HepG2 (cell line): ENCODE measurements at regions not wholly inside any gene's neighbourhood (a gene's known extent, or its start where the extent isn't known, plus 50 kb on each side); places are given as distances from the start of the nearest gene placed in this dataset.
A peak's percentile ranks its signal among the peaks of the same experiment; 100 is the strongest.

Experiments used
- ATAC-seq: fragments of 200-7000 bp; cut with Tn5 transposase; 3 replicates; pipeline ENCODE4 v1.9.1; 2020; ENCODE audit warnings: mild to moderate bottlenecking, moderate library complexity
- BruUV-seq: library from RNA; stranded (reverse); fragments of 400-500 nt; replicated peaks from 2 replicates; lab custom pipeline; 2021; lab: Mats Ljungman, UMichigan
- CTCF ChIA-PET: fragments of 300-600 bp; formaldehyde crosslinking; extraction: SDS; loops from one replicate; lab custom pipeline; 2021; ENCODE audit warnings: low total read pairs, inconsistent platforms, low intra/inter-chr PET ratio; lab: Yijun Ruan, JAX
- POLR2A ChIA-PET: fragments of 350-600 bp; sonication (Branson Sonifier 250); formaldehyde crosslinking; loops from one replicate; lab custom pipeline; 2020; ENCODE audit warnings: antibody characterized with exemption, inconsistent platforms; lab: Yijun Ruan, JAX
- DNase-seq: peaks from one replicate; pipeline ENCODE4 v3.0.0-alpha.2; 2015; ENCODE audit warnings: low spot score
- FAIRE-seq: peaks from 3 replicates; lab custom pipeline; 2011; peaks lifted over from hg19 to GRCh38; lab: Jason Lieb, UNC
- H2AFZ ChIP-seq: one replicate; pipeline ENCODE4 v1.6.1; 2011; ENCODE audit warnings: low read length, inconsistent platforms
- H3K27ac ChIP-seq: fragments of 300-600 bp; 3 replicates; pipeline ENCODE4 v1.8.0; 2011; ENCODE audit warnings: mixed run types, mild to moderate bottlenecking, mixed read lengths, low read length, inconsistent platforms; ENCODE audit not compliant: insufficient read depth; ENCODE audit errors: extremely low read length
- H3K27me3 ChIP-seq, 2 experiments: fragments of 200-600 bp in 1 of 2; 2 replicates in 1 of 2; 3 replicates in 1 of 2; pipeline versions ENCODE4 v1.6.0 to v1.8.0; 2011; ENCODE audit warnings: low read length in 2 of 2, mild to moderate bottlenecking in 2 of 2, moderate library complexity in 2 of 2, inconsistent platforms in 1 of 2; ENCODE audit not compliant: insufficient read depth in 2 of 2, control insufficient read depth in 1 of 2
- H3K36me3 ChIP-seq, 2 experiments: fragments of 200-600 bp in 1 of 2; replicated peaks in 1 of 2; 2 replicates in 1 of 2; 3 replicates in 1 of 2; pipeline versions ENCODE4 v1.5.1 to v1.8.0; 2011; ENCODE audit warnings: low read length in 2 of 2, inconsistent platforms in 1 of 2; ENCODE audit not compliant: insufficient read depth in 2 of 2, control insufficient read depth in 1 of 2
- H3K4me1 ChIP-seq: 2 replicates; pipeline ENCODE4 v1.5.1; 2012; ENCODE audit warnings: low read length, inconsistent platforms; ENCODE audit not compliant: insufficient read depth
- H3K4me2 ChIP-seq: 2 replicates; pipeline ENCODE4 v1.6.0; 2011; ENCODE audit warnings: low read depth, low read length, inconsistent platforms
- H3K4me3 ChIP-seq, 3 experiments: fragments of 200-600 bp in 1 of 3; sonication (generic), shearing (Covaris generic) in 1 of 3; replicated peaks in 1 of 3; 2 replicates each; pipeline ENCODE4 v1.5.1; 2011 to 2016; ENCODE audit warnings: low read length in 3 of 3, inconsistent platforms in 2 of 3, low read depth in 2 of 3, mild to moderate bottlenecking in 2 of 3, control low read depth in 1 of 3, mixed read lengths in 1 of 3; ENCODE audit not compliant: insufficient read depth in 1 of 3
- H3K79me2 ChIP-seq: one replicate; pipeline ENCODE4 v1.6.1; 2011; ENCODE audit warnings: low read length, inconsistent platforms; ENCODE audit not compliant: insufficient read depth
- H3K9ac ChIP-seq: 2 replicates; pipeline ENCODE4 v1.6.0; 2011; ENCODE audit warnings: mild to moderate bottlenecking, low read depth, low read length, inconsistent platforms; ENCODE audit not compliant: insufficient read depth
- H3K9me3 ChIP-seq: 2 replicates; pipeline ENCODE4 v1.5.1; 2012; ENCODE audit warnings: mild to moderate bottlenecking, low read length
- H4K20me1 ChIP-seq: 2 replicates; pipeline ENCODE4 v1.6.0; 2011; ENCODE audit warnings: inconsistent platforms, mild to moderate bottlenecking, low read length, moderate library complexity; ENCODE audit not compliant: insufficient read depth
- CCAR2 ChIP-seq: fragments of 200-400 bp; formaldehyde crosslinking; optimal IDR thresholded peaks from 2 replicates; pipeline ENCODE3; 2018; ENCODE audit warnings: low read depth, mild to moderate bottlenecking, low read length, moderate library complexity
- HNRNPUL1 ChIP-seq: fragments of 200-400 bp; formaldehyde crosslinking; IDR thresholded peaks from 2 replicates; pipeline ENCODE4 v1.6.1; 2017; ENCODE audit warnings: low read depth, mild to moderate bottlenecking, low read length, moderate library complexity
- MATR3 ChIP-seq: sonication (generic); formaldehyde crosslinking; IDR thresholded peaks from 2 replicates; pipeline ENCODE4 v1.4.0; 2020; ENCODE audit warnings: missing genetic modification reagents
- SP4 ChIP-seq: sonication (generic); formaldehyde crosslinking; IDR thresholded peaks from 2 replicates; pipeline ENCODE4 v1.8.1; 2023; ENCODE audit warnings: mild to moderate bottlenecking, missing genetic modification reagents
- TMF1 ChIP-seq: sonication (generic); formaldehyde crosslinking; IDR thresholded peaks from 2 replicates; pipeline ENCODE4 v1.8.1; 2022; ENCODE audit warnings: low read depth, missing genetic modification reagents
- ZMYM4 ChIP-seq: sonication (generic); formaldehyde crosslinking; IDR thresholded peaks from 2 replicates; pipeline ENCODE4 v1.8.1; 2023; ENCODE audit warnings: mild to moderate bottlenecking, missing genetic modification reagents
- ZNF230 ChIP-seq: sonication (generic); formaldehyde crosslinking; IDR thresholded peaks from 2 replicates; pipeline ENCODE4 v1.4.0; 2020; ENCODE audit warnings: mild to moderate bottlenecking, missing genetic modification reagents
- ZNF234 ChIP-seq: sonication (generic); formaldehyde crosslinking; conservative IDR thresholded peaks from 2 replicates; pipeline ENCODE4 v1.5.1; 2020; ENCODE audit warnings: mild to moderate bottlenecking, missing genetic modification reagents
- ZNF343 ChIP-seq: sonication (generic); formaldehyde crosslinking; IDR thresholded peaks from 2 replicates; pipeline ENCODE4 v1.4.0; 2020; ENCODE audit warnings: mild to moderate bottlenecking, missing genetic modification reagents
- ZNF430 ChIP-seq: sonication (generic); formaldehyde crosslinking; IDR thresholded peaks from 2 replicates; pipeline ENCODE4 v1.9.0; 2021; ENCODE audit warnings: mild to moderate bottlenecking, missing genetic modification reagents
- ZNF530 ChIP-seq: sonication (generic); formaldehyde crosslinking; IDR thresholded peaks from 2 replicates; pipeline ENCODE4 v1.5.0; 2020; ENCODE audit warnings: low read depth, mild to moderate bottlenecking, missing genetic modification reagents
- ZNF577 ChIP-seq: sonication (generic); formaldehyde crosslinking; IDR thresholded peaks from 2 replicates; pipeline ENCODE4 v1.4.0; 2020; ENCODE audit warnings: mild to moderate bottlenecking, low read depth, missing genetic modification reagents, borderline replicate concordance
- ZNF713 ChIP-seq: sonication (generic); formaldehyde crosslinking; IDR thresholded peaks from 2 replicates; pipeline ENCODE4 v1.4.0; 2020; ENCODE audit warnings: mild to moderate bottlenecking, missing genetic modification reagents
- ZSCAN29 ChIP-seq: sonication (generic); formaldehyde crosslinking; conservative IDR thresholded peaks from 2 replicates; pipeline ENCODE4 v1.4.0; 2020; ENCODE audit warnings: mild to moderate bottlenecking, missing genetic modification reagents
- WGBS: methylation state at CpG from one replicate; pipeline ENCODE4 v1.1.6; 2017; ENCODE audit warnings: low lambda C conversion rate; 5-methylcytosine and 5-hydroxymethylcytosine counted together
- in situ Hi-C: cut with HindIII; loops from 2 replicates; pipeline ENCODE4 v1.10.0; 2017; ENCODE audit warnings: low pct_unique_long_range_greater_than_20kb; ENCODE audit not compliant: extremely low pct_ligation_motif_present
- intact Hi-C: fragments of 100-400 bp; cut with micrococcal nuclease; formaldehyde crosslinking; loops from one replicate; pipeline ENCODE4 v1.10.0; 2022; ENCODE audit not compliant: unreplicated experiment
- TF ChIP-seq, protein P1 (sequence below): sonication (generic); formaldehyde crosslinking; IDR thresholded peaks from 2 replicates; pipeline ENCODE4 v1.8.0; 2023; ENCODE audit warnings: mild to moderate bottlenecking, missing genetic modification reagents
- TF ChIP-seq, protein P2 (sequence below): sonication (generic); IDR thresholded peaks from 2 replicates; pipeline ENCODE4 v1.6.1; 2016; ENCODE audit warnings: low read depth, borderline replicate concordance
- TF ChIP-seq, protein P3 (sequence below): IDR thresholded peaks from 2 replicates; pipeline ENCODE4 v1.6.1; 2016; ENCODE audit warnings: missing compliant biosample characterization, missing genetic modification reagents, borderline replicate concordance
- TF ChIP-seq, protein P4 (sequence below): sonication (generic); formaldehyde crosslinking; IDR thresholded peaks from 2 replicates; pipeline ENCODE4 v1.4.0; 2020; ENCODE audit warnings: mild to moderate bottlenecking, missing genetic modification reagents, borderline replicate concordance
- TF ChIP-seq, protein P5 (sequence below): sonication (generic); formaldehyde crosslinking; conservative IDR thresholded peaks from 2 replicates; pipeline ENCODE4 v1.5.0; 2020; ENCODE audit warnings: missing genetic modification reagents

DNA sequence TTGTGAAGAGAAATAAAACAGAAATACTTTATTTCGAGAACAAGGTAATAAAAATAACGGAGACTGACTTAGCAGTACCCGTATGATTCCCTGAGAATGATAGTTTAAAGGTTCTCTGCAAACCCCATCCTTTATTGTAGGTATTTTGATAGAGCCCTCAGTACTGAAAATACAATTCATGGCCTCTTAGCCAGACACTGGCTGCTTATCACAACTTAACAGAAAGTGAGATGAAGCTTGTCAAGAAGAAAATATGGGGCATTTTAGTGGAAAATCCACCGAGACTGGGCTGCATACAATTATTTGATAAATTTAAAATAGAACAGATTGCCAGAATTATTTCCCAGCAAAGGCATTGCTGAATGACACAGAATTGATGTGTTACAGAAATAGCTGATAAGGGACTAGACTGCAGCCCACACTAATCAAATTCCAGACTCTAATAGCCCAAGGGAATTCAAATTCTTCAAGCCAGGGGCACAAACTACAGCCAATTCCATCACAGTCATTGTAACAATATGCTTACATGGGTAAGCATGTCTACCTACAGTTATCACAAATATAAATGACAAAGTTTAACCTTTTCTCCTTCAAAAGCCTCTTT, 521.9 kb downstream of the PLOD2 start:
- FAIRE-seq (no peak), DNase-seq (no peak), ATAC-seq (0 out of 3 replicates have a peak, but pooled peaks have one; percentile 24)
- intact Hi-C loops (no loop called here), in situ Hi-C loops (no loop called here)
- 23% methylated on average over 4 of the region's 4 CpGs for WGBS
- POLR2A ChIA-PET: no interaction called here
- TF ChIP-seq CCAR2 (no peak), MATR3 (CRISPR knock-in tag) (no peak), ZMYM4 (CRISPR knock-in tag) (no peak), ZSCAN29 (no peak), SP4 (CRISPR knock-in tag) (no peak), ZNF234 (CRISPR knock-in tag) (no peak), ZNF230 (no peak), TMF1 (CRISPR knock-in tag) (no peak), ZNF713 (CRISPR knock-in tag) (no peak), HNRNPUL1 (no peak), ZNF430 (no peak), ZNF530 (CRISPR knock-in tag) (no peak), ZNF577 (CRISPR knock-in tag) (no peak), ZNF343 (no peak)
- TF ChIP-seq, protein P1, sequence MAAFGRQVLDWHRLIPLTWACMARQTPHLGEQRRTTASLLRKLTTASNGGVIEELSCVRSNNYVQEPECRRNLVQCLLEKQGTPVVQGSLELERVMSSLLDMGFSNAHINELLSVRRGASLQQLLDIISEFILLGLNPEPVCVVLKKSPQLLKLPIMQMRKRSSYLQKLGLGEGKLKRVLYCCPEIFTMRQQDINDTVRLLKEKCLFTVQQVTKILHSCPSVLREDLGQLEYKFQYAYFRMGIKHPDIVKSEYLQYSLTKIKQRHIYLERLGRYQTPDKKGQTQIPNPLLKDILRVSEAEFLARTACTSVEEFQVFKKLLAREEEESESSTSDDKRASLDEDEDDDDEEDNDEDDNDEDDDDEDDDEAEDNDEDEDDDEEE (CRISPR knock-in tag): no peak
- TF ChIP-seq, protein P2, sequence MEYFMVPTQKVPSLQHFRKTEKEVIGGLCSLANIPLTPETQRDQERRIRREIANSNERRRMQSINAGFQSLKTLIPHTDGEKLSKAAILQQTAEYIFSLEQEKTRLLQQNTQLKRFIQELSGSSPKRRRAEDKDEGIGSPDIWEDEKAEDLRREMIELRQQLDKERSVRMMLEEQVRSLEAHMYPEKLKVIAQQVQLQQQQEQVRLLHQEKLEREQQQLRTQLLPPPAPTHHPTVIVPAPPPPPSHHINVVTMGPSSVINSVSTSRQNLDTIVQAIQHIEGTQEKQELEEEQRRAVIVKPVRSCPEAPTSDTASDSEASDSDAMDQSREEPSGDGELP: no peak
- TF ChIP-seq, protein P3, sequence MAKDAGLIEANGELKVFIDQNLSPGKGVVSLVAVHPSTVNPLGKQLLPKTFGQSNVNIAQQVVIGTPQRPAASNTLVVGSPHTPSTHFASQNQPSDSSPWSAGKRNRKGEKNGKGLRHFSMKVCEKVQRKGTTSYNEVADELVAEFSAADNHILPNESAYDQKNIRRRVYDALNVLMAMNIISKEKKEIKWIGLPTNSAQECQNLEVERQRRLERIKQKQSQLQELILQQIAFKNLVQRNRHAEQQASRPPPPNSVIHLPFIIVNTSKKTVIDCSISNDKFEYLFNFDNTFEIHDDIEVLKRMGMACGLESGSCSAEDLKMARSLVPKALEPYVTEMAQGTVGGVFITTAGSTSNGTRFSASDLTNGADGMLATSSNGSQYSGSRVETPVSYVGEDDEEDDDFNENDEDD: no peak
- TF ChIP-seq, protein P4, sequence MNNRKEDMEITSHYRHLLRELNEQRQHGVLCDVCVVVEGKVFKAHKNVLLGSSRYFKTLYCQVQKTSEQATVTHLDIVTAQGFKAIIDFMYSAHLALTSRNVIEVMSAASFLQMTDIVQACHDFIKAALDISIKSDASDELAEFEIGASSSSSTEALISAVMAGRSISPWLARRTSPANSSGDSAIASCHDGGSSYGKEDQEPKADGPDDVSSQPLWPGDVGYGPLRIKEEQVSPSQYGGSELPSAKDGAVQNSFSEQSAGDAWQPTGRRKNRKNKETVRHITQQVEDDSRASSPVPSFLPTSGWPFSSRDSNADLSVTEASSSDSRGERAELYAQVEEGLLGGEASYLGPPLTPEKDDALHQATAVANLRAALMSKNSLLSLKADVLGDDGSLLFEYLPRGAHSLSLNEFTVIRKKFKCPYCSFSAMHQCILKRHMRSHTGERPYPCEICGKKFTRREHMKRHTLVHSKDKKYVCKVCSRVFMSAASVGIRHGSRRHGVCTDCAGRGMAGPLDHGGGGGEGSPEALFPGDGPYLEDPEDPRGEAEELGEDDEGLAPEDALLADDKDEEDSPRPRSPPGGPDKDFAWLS (CRISPR knock-in tag): no peak
- TF ChIP-seq, protein P5, sequence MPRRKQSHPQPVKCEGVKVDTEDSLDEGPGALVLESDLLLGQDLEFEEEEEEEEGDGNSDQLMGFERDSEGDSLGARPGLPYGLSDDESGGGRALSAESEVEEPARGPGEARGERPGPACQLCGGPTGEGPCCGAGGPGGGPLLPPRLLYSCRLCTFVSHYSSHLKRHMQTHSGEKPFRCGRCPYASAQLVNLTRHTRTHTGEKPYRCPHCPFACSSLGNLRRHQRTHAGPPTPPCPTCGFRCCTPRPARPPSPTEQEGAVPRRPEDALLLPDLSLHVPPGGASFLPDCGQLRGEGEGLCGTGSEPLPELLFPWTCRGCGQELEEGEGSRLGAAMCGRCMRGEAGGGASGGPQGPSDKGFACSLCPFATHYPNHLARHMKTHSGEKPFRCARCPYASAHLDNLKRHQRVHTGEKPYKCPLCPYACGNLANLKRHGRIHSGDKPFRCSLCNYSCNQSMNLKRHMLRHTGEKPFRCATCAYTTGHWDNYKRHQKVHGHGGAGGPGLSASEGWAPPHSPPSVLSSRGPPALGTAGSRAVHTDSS (CRISPR knock-in tag): no peak
- peaks cover 14% of the 10 kb centered on the region for H3K4me1 ChIP-seq
- H3K9me3 ChIP-seq: no peaks in the 10 kb centered on the region
- H3K27ac ChIP-seq: no peak overlapping the region
- no peaks in the 10 kb centered on the region for H4K20me1 ChIP-seq
- no peaks in the 10 kb centered on the region for H3K79me2 ChIP-seq
- no peak overlapping the region for H3K9ac ChIP-seq
- no peaks in the 10 kb centered on the region for H3K27me3 ChIP-seq
- H3K36me3 ChIP-seq: no peaks in the 10 kb centered on the region
- H3K4me3 ChIP-seq: no peak overlapping the region
- H2AFZ ChIP-seq: no peak overlapping the region
- H3K4me2 ChIP-seq: no peak overlapping the region
- BruUV-seq: no TSS peak
- CTCF ChIA-PET: no interaction called here
